A673 (cell line): ENCODE measurements at regions not wholly inside any gene's neighbourhood (a gene's known extent, or its start where the extent isn't known, plus 50 kb on each side); places are given as distances from the start of the nearest gene placed in this dataset.

ENCODE experiments used
- EZH2 ChIP-seq: fragments of 200-600 bp; sonication (generic); IDR thresholded peaks from 2 replicates; pipeline ENCODE4 v1.6.1; 2017; ENCODE audit warnings: borderline replicate concordance, low read depth, mild to moderate bottlenecking, mixed read lengths, antibody characterized with exemption, low read length; ENCODE audit not compliant: poor library complexity, severe bottlenecking
- TF ChIP-seq, protein P1 (sequence below): fragments of 300-800, 200-600 bp; sonication (generic); conservative IDR thresholded peaks from 2 replicates; pipeline ENCODE4 v1.5.1; 2017; ENCODE audit warnings: low read depth, mild to moderate bottlenecking, antibody characterized with exemption, low read length, moderate library complexity, mixed read lengths

DNA sequence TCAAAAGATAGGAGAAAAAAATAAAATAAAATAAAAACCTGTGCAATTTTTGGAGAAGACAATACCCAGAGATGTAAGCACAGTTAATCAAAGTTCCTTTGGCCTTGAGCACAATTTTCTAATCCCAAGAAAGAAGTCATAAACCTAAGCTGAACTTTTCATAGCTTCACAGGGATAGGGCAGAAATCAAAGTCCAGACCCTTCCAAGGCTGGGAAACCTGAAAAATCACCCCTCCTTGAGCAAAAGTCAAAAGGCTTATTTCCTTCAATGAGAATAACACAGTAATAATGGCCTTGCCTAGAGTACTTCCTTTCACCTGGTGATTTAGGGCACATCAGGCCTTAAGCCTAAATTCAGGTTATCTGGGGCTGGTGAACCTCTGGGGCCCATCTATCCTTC lies 415.0 kb upstream of the BTBD3 start:
- TF ChIP-seq, protein P1, sequence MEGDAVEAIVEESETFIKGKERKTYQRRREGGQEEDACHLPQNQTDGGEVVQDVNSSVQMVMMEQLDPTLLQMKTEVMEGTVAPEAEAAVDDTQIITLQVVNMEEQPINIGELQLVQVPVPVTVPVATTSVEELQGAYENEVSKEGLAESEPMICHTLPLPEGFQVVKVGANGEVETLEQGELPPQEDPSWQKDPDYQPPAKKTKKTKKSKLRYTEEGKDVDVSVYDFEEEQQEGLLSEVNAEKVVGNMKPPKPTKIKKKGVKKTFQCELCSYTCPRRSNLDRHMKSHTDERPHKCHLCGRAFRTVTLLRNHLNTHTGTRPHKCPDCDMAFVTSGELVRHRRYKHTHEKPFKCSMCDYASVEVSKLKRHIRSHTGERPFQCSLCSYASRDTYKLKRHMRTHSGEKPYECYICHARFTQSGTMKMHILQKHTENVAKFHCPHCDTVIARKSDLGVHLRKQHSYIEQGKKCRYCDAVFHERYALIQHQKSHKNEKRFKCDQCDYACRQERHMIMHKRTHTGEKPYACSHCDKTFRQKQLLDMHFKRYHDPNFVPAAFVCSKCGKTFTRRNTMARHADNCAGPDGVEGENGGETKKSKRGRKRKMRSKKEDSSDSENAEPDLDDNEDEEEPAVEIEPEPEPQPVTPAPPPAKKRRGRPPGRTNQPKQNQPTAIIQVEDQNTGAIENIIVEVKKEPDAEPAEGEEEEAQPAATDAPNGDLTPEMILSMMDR = no peak
- no peak for TF ChIP-seq EZH2
